ES-I3 (cell line): ENCODE measurements at regions not wholly inside any gene's neighbourhood (a gene's known extent, or its start where the extent isn't known, plus 50 kb on each side); places are given as distances from the start of the nearest gene placed in this dataset.

Experiments
- H3K36me3 ChIP-seq: 2 replicates; pipeline ENCODE4 v1.6.1; 2013; ENCODE audit warnings: mild to moderate bottlenecking, low read length, control low read depth, moderate library complexity; ENCODE audit not compliant: insufficient read depth
- H3K4me1 ChIP-seq: 2 replicates; pipeline ENCODE4 v1.6.1; 2013; ENCODE audit warnings: mild to moderate bottlenecking, control low read depth, low read length; ENCODE audit not compliant: insufficient read depth
- H3K9ac ChIP-seq: 2 replicates; pipeline ENCODE4 v1.6.1; 2013; ENCODE audit warnings: low read depth, mild to moderate bottlenecking, low read length, moderate library complexity
- H3K9me3 ChIP-seq: 2 replicates; pipeline ENCODE4 v1.6.1; 2013; ENCODE audit warnings: mild to moderate bottlenecking, low read length, moderate library complexity; ENCODE audit not compliant: control insufficient read depth, insufficient read depth

GRCh38 chr6:112690497-112691202 is 343.5 kb downstream of the RFPL4B start:
- Histone ChIP-seq H3K36me3 (no peaks in the 10 kb centered on the region), H3K9ac (no peak overlapping the region), H3K9me3 (no peaks in the 10 kb centered on the region), H3K4me1 (no peaks in the 10 kb centered on the region)

- Histone ChIP-seq H3K36me3 (no peaks in the 10 kb centered on the region), H3K9me3 (no peaks in the 10 kb centered on the region), H3K9ac (no peak overlapping the region), H3K4me1 (no peaks in the 10 kb centered on the region)
These were observed 344.2 kb downstream of the RFPL4B start for GRCh38 chr6:112691289-112691688.

- Histone ChIP-seq H3K9ac (no peak overlapping the region), H3K36me3 (no peaks in the 10 kb centered on the region), H3K9me3 (no peaks in the 10 kb centered on the region), H3K4me1 (no peaks in the 10 kb centered on the region)
These were observed 347.9 kb downstream of the RFPL4B start for GRCh38 chr6:112695001-112695400.

- Histone ChIP-seq H3K4me1 (no peaks in the 10 kb centered on the region; the same call in 1 of the 2 replicates), H3K9ac (no peak overlapping the region), H3K36me3 (no peaks in the 10 kb centered on the region), H3K9me3 (no peaks in the 10 kb centered on the region)
These were observed 350.1 kb downstream of the RFPL4B start for GRCh38 chr6:112697265-112697664.

- H3K4me1 ChIP-seq = no peaks in the 10 kb centered on the region; the same call in 1 of the 2 replicates
- H3K9me3 ChIP-seq = no peaks in the 10 kb centered on the region
- H3K9ac ChIP-seq = no peak overlapping the region
- H3K36me3 ChIP-seq = no peaks in the 10 kb centered on the region
These were observed 354.1 kb downstream of the RFPL4B start for GRCh38 chr6:112701201-112701600.

GRCh38 chr6:112710710-112711109 is 363.6 kb downstream of the RFPL4B start:
- Histone ChIP-seq H3K9me3 (no peaks in the 10 kb centered on the region), H3K36me3 (no peaks in the 10 kb centered on the region), H3K9ac (no peak overlapping the region), H3K4me1 (no peaks in the 10 kb centered on the region)

GRCh38 chr6:112713402-112713801 is 366.3 kb downstream of the RFPL4B start:
- H3K4me1 ChIP-seq = no peaks in the 10 kb centered on the region
- no peaks in the 10 kb centered on the region for H3K36me3 ChIP-seq
- H3K9me3 ChIP-seq = no peaks in the 10 kb centered on the region
- no peak overlapping the region for H3K9ac ChIP-seq

GRCh38 chr6:112717401-112717800 is 370.3 kb downstream of the RFPL4B start:
- Histone ChIP-seq H3K9me3 (no peaks in the 10 kb centered on the region), H3K9ac (no peak overlapping the region), H3K4me1 (no peaks in the 10 kb centered on the region), H3K36me3 (no peaks in the 10 kb centered on the region)

- no peak overlapping the region for H3K9ac ChIP-seq
- H3K36me3 ChIP-seq = no peaks in the 10 kb centered on the region
- no peaks in the 10 kb centered on the region for H3K9me3 ChIP-seq
- H3K4me1 ChIP-seq = no peaks in the 10 kb centered on the region
These were observed 370.7 kb downstream of the RFPL4B start for GRCh38 chr6:112717856-112718255.

- no peaks in the 10 kb centered on the region for H3K36me3 ChIP-seq
- H3K9ac ChIP-seq = no peak overlapping the region
- no peaks in the 10 kb centered on the region for H3K9me3 ChIP-seq
- no peaks in the 10 kb centered on the region for H3K4me1 ChIP-seq
These were observed 378.5 kb downstream of the RFPL4B start for GRCh38 chr6:112725541-112726085.

GRCh38 chr6:112735129-112735528 is 388.0 kb downstream of the RFPL4B start:
- H3K9ac ChIP-seq = no peak overlapping the region
- H3K9me3 ChIP-seq = no peaks in the 10 kb centered on the region; the same call in 1 of the 2 replicates
- H3K36me3 ChIP-seq = no peaks in the 10 kb centered on the region
- H3K4me1 ChIP-seq = no peaks in the 10 kb centered on the region

GRCh38 chr6:112739766-112740165 is 392.6 kb downstream of the RFPL4B start:
- Histone ChIP-seq H3K9me3 (no peaks in the 10 kb centered on the region; the same call in 1 of the 2 replicates), H3K36me3 (no peaks in the 10 kb centered on the region), H3K9ac (no peak overlapping the region), H3K4me1 (peaks cover 5% of the 10 kb centered on the region)

- H3K4me1 ChIP-seq = peaks cover 5% of the 10 kb centered on the region
- no peak overlapping the region for H3K9ac ChIP-seq
- H3K36me3 ChIP-seq = no peaks in the 10 kb centered on the region
- H3K9me3 ChIP-seq = no peaks in the 10 kb centered on the region
These were observed 396.2 kb downstream of the RFPL4B start for GRCh38 chr6:112743323-112743722.

- peaks cover 5% of the 10 kb centered on the region for H3K4me1 ChIP-seq
- H3K9ac ChIP-seq = no peak overlapping the region
- no peaks in the 10 kb centered on the region for H3K9me3 ChIP-seq
- H3K36me3 ChIP-seq = no peaks in the 10 kb centered on the region
These were observed 397.7 kb downstream of the RFPL4B start for GRCh38 chr6:112744827-112745226.

- H3K9ac ChIP-seq = no peak overlapping the region
- H3K4me1 ChIP-seq = peaks cover 5% of the 10 kb centered on the region
- no peaks in the 10 kb centered on the region for H3K9me3 ChIP-seq
- no peaks in the 10 kb centered on the region for H3K36me3 ChIP-seq
These were observed 398.6 kb downstream of the RFPL4B start for GRCh38 chr6:112745765-112746164.
